ENCODE measurements at regions not wholly inside any gene's neighbourhood (a gene's known extent, or its start where the extent isn't known, plus 50 kb on each side); places are given as distances from the start of the nearest gene placed in this dataset.

DNA sequence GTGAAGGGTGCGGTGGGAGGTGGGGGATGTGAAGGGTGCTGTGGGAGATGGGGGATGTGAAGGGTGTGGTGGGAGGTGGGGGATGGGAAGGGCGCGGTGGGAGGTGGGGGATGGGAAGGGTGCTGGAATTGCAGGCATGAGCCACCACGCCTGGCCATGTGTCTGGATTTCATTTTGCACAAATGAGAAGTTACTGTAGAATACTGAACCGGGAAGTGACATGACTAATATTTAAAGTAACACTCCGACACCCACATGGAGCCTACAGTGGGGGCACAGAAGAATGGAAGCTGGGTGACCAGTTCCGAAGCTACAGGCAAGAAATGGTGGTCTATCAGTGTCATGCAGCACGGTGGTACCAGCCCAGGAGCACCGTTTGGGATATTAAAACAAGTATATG is 69.9 kb upstream of the SPTLC1 start:
- no peak for DNase-seq

DNA sequence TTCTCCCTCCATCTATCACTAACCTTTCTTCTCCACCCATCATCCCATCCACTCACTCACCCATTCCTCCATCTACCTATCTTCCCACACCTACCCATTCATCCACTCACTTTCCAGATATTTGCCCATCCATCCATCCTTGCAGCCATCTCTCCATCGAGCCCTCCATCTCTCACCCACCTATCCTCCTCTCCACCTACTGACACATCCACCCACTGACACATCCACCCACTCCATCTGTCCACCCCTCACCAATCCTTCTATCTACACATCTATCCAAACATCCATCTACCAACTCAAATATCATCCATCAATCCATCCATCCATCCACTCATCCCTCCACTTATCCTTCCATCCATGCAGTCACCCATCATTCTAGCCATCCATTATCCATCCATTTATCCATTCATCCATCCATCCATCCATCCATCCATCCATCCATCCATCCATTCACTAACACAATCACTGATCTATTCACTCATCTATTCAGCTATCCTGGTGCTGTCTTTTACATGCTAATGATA is 68.9 kb upstream of the SPTLC1 start:
- DNase-seq, result no peak

DNA sequence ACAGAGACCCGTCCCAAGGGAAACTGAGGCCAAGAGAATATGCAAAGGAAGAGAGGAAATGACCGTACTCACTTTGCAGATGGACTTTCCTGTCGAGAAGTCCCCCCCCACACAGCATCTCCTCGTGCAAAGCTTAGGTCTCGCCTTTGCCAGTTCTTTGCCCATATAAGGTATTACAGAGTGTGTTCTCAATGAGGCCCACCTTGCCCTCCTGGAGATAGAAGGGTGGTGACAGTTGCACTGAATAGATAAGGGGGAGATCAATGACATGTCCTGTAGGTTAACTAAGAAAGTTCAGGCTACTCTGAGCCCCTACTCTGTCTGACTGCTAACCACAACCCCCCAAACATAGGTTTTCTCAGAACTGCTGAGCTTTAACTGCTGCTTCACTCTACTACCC is 68.2 kb upstream of the SPTLC1 start:
- DNase-seq, result no peak

DNA sequence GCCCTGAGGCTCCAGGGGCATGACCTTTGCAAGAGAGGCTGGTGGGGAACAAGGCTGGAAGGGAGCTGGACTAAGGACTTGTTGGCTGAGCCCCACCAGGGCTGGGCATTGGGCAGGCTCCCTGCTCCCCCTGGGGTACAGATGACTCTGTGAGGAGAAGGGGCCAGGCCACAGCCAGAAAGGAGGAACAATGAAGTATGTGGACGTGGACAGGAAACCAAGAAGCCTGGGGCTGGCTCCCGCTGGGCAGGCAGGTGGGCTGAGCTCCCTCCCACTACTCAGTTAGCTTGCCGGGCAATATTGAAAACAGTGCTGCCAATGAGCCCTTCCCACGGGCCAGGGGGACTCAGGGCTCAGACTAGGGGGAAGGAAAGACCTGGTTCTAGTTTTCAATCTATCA is 66.1 kb upstream of the SPTLC1 start:
- no peak for DNase-seq

DNA sequence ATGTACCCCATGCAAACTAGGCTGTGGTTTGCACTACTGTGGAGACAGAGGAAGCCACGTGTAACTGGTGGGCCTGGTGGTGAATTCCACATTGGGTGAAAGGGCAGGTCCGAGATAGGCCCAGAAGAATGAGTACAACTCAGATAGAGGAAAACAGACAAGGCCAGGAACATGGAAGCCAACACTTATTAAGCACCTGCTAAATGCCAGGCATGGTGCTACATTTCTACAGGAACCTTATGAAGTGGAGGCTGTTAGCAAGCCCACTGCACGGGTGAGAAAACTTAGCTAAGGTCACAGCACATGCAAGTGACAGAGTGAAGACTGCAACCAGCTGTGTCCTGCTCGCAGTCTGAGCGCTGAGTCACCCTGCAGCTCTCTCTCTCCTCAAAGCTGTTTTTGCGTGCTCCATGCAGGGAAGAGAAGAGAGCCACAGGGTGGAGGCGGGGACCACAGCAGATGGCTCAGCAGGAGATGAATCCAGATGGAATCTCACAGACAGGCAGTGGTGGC is 65.5 kb upstream of the SPTLC1 start:
- DNase-seq, result no peak

DNA sequence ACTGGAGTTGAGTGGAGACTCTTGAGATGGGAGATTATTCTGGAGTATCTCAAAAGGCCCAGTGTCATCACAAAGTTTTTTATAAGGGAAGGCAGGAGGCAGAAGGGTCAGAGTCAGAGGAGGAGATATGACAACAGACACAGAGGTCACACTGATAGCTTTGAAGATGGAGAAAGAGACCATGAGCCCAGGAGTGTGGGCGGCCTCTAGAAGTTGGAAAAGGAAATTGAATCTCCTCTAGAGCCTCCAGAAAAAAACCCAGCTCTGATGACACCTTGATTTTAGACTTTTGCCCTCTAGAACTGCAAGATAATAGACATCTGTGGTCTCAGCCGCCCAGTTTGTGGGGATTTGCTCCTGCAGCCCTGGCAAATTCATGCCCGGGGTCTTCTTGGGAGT is 64.8 kb upstream of the SPTLC1 start:
- no peak for DNase-seq

DNA sequence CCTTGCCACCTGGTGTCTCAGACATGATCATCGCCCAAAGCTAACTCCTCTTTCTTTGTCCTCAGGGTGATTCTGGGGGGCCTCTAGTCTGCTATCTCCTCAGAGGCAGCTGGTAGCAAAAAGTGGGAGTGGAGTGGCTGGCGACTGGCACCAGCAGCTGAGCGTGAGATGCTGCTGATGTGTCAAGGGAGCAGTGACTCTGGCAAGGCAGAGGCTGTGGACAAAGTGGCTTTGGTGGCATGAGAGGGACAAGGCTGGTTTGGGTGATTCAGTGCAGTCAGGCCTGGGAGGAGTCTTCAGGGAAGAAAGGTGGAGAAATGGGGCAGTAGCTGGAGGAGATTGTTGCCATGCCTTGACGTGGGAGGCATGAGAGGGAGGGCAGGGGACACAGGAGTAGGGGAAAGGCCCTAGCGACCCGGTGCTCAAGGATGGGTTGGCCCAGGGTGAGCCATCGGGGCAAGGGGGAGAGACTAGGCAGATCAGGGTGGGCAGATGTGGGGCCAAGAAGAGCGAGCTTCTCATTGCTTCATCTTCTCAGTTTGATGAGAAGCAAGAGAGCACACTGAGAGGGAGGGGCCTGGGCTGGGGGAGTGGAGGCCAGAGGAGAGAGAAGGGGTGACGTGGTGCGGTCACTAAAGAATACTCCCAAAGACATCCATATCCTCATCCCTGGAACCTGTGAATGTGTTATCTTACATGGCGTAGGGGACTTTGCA is 64.2 kb upstream of the SPTLC1 start:
- DNase-seq, result no peak

DNA sequence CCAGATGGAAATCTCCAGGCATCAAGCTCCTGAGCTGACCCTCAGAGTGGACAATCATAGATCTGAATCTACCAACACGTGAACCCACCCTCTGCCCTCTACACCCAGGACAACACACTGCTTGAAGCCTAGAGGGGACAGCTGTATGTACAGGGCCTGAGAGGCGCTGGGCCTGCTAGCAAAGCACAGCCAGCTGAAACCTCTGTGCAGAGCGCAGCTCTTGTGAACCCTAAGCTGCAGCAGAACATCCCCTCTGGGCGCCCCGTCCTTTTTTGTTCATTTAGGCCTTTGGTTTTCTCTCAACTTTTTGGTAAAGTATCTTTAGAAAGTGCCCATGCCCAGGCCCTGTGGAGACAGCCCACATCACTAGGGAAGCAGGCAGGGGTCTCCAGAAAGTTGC is 62.4 kb upstream of the SPTLC1 start:
- DNase-seq, result no peak

DNA sequence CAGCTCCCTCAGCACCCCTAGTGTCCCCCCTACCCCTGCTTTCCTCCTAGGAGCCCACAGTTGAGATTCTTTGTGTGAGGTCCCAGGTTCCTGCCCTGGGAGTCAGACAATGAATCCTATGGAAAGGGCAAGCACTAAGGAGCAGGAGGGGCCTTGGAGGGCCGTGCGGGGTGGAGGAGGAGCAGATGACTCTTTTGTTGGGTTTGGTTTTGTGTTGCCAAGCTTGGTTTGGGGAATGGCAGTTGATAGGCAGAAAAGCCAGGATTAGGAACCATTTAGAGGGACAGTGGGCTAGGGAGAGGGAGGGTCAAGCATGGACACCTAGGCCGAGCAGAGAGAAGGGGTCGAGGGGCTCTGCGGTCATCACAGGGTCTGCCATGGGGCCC is 61.6 kb upstream of the SPTLC1 start:
- no peak for DNase-seq

DNA sequence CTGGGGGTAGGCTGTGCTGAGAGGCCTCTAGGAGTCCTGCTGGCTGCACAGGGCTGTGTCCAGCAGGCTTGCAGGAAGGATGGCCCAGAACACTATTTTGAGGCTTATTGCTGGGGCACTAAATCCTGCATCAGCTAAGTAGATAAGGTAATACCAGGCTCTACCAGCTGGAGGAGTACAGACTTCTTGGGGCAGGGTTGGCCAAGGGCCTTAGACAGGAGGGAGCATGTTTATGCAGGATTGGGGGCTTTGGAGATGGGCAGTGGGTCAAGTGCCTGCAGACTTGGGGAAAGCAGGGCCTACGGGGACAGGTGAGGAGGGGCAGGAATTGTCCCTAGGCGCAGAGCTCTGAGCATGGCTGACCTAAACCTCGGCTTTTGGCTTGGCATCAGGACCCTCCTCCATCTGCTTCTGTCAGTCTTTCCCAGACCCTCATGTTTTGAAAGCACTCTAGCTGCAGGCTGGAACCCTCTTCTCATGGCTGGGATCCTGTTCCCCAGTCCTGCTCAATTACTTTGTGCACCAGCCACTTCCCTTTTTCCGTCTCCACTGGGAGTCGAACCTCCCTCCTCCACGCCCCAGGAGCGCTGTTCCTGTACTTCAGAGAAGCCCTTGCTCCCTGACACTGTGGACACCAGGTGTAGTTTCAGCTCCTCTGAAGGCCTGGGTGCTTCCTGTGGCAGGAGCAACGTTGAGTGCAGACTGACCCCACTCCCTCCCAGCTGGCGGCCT is 61.0 kb upstream of the SPTLC1 start:
- no peak for DNase-seq

DNA sequence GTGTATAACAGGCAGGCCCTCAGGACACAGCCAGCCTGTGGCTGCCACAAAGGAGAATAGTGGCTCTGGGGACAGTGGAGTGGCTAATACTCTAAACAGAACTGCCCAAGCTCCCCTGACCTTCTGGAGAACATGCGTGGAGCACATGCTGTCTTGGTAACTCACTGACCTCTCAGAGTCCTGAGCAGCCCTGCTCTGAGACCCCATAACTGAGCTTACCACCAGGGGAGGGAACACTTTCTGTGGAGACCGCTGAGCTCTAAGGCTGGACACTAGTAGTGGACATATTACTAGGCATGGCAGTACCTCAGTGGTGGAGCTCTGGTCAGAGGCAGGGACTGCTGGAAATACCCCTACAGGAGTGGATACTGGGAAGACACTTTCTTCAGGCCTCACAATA is 60.2 kb upstream of the SPTLC1 start:
- DNase-seq, result no peak

DNA sequence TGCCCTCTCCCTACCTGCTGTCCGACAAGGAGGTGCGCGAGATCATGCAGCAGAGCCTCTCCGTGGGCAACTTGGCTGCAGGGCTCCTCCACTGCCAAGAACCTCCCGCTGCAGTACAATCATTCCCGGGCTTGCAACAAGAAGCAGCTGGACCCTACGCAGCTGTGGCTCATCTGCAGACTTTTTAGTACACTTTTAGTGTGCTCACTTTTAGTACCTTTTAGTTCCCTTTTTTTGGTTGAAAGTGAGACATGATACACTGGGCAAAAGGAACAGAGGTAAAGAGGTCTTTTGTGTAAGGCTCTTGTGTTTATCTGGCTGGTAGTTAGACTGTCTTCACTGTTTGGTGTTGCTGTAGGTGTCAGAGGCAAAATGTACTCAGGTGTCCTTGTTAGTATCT is 58.1 kb upstream of the SPTLC1 start:
- no peak for DNase-seq

DNA sequence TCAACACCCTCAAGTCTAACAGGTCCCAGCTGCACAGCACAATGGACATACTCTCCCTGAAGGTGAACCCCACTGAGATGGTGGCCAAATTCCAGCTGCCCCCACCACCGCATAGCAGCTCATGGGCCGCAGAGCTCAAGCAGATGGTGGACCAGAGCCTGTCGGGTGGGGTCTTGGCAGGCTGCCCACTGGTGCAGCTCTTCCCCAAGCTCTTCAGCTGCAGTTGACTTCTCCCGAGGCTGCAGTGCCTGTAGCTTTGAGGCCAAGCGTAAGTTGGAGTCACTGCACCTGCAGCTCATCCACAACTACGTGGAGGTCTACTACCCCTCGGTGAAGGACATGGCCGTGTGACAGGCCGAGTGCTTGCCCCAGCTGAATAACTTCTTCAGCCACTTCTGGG is 56.6 kb upstream of the SPTLC1 start:
- DNase-seq, result no peak

DNA sequence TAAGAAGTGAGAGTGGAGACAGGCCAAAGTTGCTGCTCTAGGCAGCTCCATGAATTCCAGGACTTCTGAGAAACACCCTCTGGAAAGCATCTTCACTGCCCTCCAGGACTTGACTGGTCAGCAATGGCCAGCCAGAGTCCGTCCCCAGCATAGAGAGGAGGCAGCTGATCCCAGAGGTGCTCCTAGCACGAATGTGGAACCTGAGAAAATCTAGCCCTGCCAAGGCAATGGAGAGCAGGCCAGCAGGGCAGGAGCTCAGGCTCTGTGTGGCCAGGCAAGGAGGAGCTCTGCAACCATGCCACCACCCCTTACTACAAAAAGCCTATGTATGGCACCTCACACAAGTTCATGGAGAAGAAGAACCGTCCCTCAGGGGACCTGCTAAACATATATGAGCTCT is 56.1 kb upstream of the SPTLC1 start:
- no peak for DNase-seq

DNA sequence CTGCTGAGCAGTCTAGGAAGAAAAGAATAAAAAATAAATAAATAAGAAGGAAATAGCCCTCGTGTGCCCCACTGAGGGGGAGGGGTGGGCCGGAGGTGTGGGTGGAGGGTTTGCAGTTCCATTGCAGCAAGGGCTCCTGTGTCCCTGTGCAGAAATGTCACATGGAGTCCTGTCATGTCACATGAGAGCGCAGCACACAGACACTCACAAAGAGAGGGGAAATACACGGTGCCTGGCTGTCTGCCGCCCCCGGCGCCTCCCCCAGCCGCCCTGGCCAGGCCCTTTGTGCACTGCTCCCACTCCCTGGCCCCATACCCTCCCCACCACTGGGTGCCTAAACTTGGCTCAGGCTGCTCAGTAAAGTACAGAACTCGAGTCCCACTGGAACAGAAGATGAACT is 55.6 kb upstream of the SPTLC1 start:
- DNase-seq, result no peak

DNA sequence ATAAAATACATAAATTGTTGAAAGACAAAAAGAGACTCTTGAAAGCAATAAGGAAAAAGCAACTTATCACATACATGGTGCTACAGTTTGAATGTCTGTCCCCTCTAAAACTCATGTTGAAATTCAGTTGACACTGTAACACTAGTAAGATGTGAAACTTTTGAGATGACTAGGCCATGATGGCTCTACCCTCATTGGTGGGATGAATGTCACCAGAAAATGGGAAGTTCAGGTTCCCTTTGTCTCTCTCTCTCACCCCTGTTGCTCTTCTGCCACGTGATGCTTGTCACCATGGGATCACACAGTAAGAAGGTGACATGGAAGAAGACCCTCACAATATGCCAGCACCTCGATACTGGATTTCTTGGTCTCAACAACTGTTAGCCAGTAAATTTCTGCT is 50.3 kb upstream of the SPTLC1 start:
- no peak for DNase-seq
